H9 (cell line): ENCODE measurements at regions not wholly inside any gene's neighbourhood (a gene's known extent, or its start where the extent isn't known, plus 50 kb on each side); places are given as distances from the start of the nearest gene placed in this dataset.

Experiments used
- DNase-seq: peaks from one replicate; pipeline ENCODE4 v3.0.0-alpha.2; 2017
- H2AFZ ChIP-seq: one replicate; pipeline ENCODE4 v1.6.1; 2013; ENCODE audit warnings: mild to moderate bottlenecking, low read length, control low read depth, moderate library complexity
- H2AK5ac ChIP-seq: 2 replicates; pipeline ENCODE4 v1.6.1; 2013; ENCODE audit warnings: low read length, control low read depth, mixed read lengths; ENCODE audit not compliant: insufficient read length
- H2BK120ac ChIP-seq: one replicate; pipeline ENCODE4 v1.6.1; 2013; ENCODE audit warnings: low read depth, mild to moderate bottlenecking, low read length, control low read depth, inconsistent platforms; ENCODE audit not compliant: poor library complexity, severe bottlenecking
- H2BK12ac ChIP-seq: 2 replicates; pipeline ENCODE4 v1.6.1; 2013; ENCODE audit warnings: low read length, control low read depth, mixed read lengths, low read depth; ENCODE audit not compliant: insufficient read length
- H2BK15ac ChIP-seq: 2 replicates; pipeline ENCODE4 v1.6.1; 2013; ENCODE audit warnings: low read depth, low read length, control low read depth
- H2BK20ac ChIP-seq: one replicate; pipeline ENCODE4 v1.6.1; 2013; ENCODE audit warnings: low read depth, mild to moderate bottlenecking, low read length, control low read depth, inconsistent platforms; ENCODE audit not compliant: poor library complexity, severe bottlenecking
- H2BK5ac ChIP-seq: 2 replicates; pipeline ENCODE4 v1.6.1; 2013; ENCODE audit warnings: low read length, control low read depth, mixed read lengths; ENCODE audit not compliant: insufficient read length
- H3K14ac ChIP-seq: 2 replicates; pipeline ENCODE4 v1.6.1; 2013; ENCODE audit warnings: low read length, control low read depth; ENCODE audit not compliant: insufficient read depth
- H3K18ac ChIP-seq: 2 replicates; pipeline ENCODE4 v1.6.1; 2013; ENCODE audit warnings: low read depth, mild to moderate bottlenecking, mixed read lengths, low read length, control low read depth; ENCODE audit not compliant: insufficient read length
- H3K23ac ChIP-seq: 2 replicates; pipeline ENCODE4 v1.6.1; 2013; ENCODE audit warnings: low read length, control low read depth, mixed read lengths, low read depth; ENCODE audit not compliant: insufficient read length
- H3K23me2 ChIP-seq: 2 replicates; pipeline ENCODE4 v1.6.1; 2013; ENCODE audit warnings: low read depth, mild to moderate bottlenecking, mixed read lengths, low read length, control low read depth; ENCODE audit not compliant: insufficient read length, poor library complexity, severe bottlenecking
- H3K27ac ChIP-seq: 2 replicates; pipeline ENCODE4 v1.5.1; 2013; ENCODE audit warnings: low read length, control low read depth, mixed read lengths, low read depth; ENCODE audit not compliant: insufficient read length
- H3K27me3 ChIP-seq: 2 replicates; pipeline ENCODE4 v1.6.1; 2013; ENCODE audit warnings: low read length, control low read depth, inconsistent platforms; ENCODE audit not compliant: insufficient read depth
- H3K4ac ChIP-seq: 2 replicates; pipeline ENCODE4 v1.6.1; 2013; ENCODE audit warnings: low read depth, mild to moderate bottlenecking, control low read depth, inconsistent platforms, low read length, moderate library complexity
- H3K4me1 ChIP-seq: 2 replicates; pipeline ENCODE4 v1.6.1; 2013; ENCODE audit warnings: low read length, control low read depth, inconsistent platforms; ENCODE audit not compliant: insufficient read depth
- H3K4me2 ChIP-seq: 2 replicates; pipeline ENCODE4 v1.6.1; 2013; ENCODE audit warnings: low read length, control low read depth, mixed read lengths; ENCODE audit not compliant: insufficient read length, insufficient read depth
- H3K56ac ChIP-seq: 2 replicates; pipeline ENCODE4 v1.6.1; 2013; ENCODE audit warnings: low read depth, mild to moderate bottlenecking, mixed read lengths, low read length, control low read depth; ENCODE audit not compliant: insufficient read length
- H3K79me1 ChIP-seq: 2 replicates; pipeline ENCODE4 v1.6.1; 2013; ENCODE audit warnings: low read depth, mild to moderate bottlenecking, moderate library complexity, low read length, control low read depth, inconsistent platforms; ENCODE audit not compliant: insufficient read depth, poor library complexity, severe bottlenecking
- H3K79me2 ChIP-seq: 2 replicates; pipeline ENCODE4 v1.6.1; 2013; ENCODE audit warnings: low read length, control low read depth, inconsistent platforms; ENCODE audit not compliant: insufficient read depth
- H3K9ac ChIP-seq: 2 replicates; pipeline ENCODE4 v1.6.1; 2013; ENCODE audit warnings: low read length, control low read depth, mixed read lengths; ENCODE audit not compliant: insufficient read length; ENCODE audit errors: extremely low read depth
- H3K9me3 ChIP-seq: one replicate; pipeline ENCODE4 v1.6.1; 2013; ENCODE audit warnings: low read depth, low read length, inconsistent platforms; ENCODE audit not compliant: control insufficient read depth
- H3T11ph ChIP-seq: one replicate; pipeline ENCODE4 v1.6.1; 2013; ENCODE audit warnings: mild to moderate bottlenecking, low read length, control low read depth, inconsistent platforms
- H4K20me1 ChIP-seq: one replicate; pipeline ENCODE4 v1.6.1; 2013; ENCODE audit not compliant: control insufficient read depth, insufficient read length, insufficient read depth
- H4K5ac ChIP-seq: 2 replicates; pipeline ENCODE4 v1.6.1; 2013; ENCODE audit warnings: low read depth, mild to moderate bottlenecking, mixed read lengths, low read length, control low read depth; ENCODE audit not compliant: insufficient read length
- H4K8ac ChIP-seq: replicated peaks from 2 replicates; pipeline ENCODE4 v1.6.1; 2013; ENCODE audit warnings: low read length, control low read depth, mixed read lengths, low read depth; ENCODE audit not compliant: insufficient read length
- H4K91ac ChIP-seq: 2 replicates; pipeline ENCODE4 v1.6.1; 2013; ENCODE audit warnings: low read depth, mild to moderate bottlenecking, moderate library complexity, mixed read lengths, low read length, control low read depth; ENCODE audit not compliant: insufficient read length
- H3K27ac Mint-ChIP-seq, 3 experiments: 2 replicates in 2 of 3; 3 replicates in 1 of 3; pipeline ENCODE4 v1.8.0; 2020 to 2021; ENCODE audit warnings: mixed read lengths in 3 of 3, mild to moderate bottlenecking in 1 of 3, moderate library complexity in 1 of 3
- H3K27me3 Mint-ChIP-seq: 2 replicates; pipeline ENCODE4 v1.8.0; 2021; ENCODE audit warnings: low read depth, mild to moderate bottlenecking, moderate library complexity, mixed read lengths
- H3K36me3 Mint-ChIP-seq, 3 experiments: 2 replicates in 2 of 3; 3 replicates in 1 of 3; pipeline ENCODE4 v1.8.0; 2020 to 2021; ENCODE audit warnings: low read depth in 3 of 3, mixed read lengths in 3 of 3; ENCODE audit not compliant: insufficient read depth in 1 of 3
- H3K4me1 Mint-ChIP-seq, 2 experiments: 2 replicates each; pipeline ENCODE4 v1.8.0; 2020; ENCODE audit warnings: mixed read lengths in 2 of 2
- H3K4me3 Mint-ChIP-seq, 2 experiments: 2 replicates in 1 of 2; 3 replicates in 1 of 2; pipeline ENCODE4 v1.8.0; 2020 to 2021; ENCODE audit warnings: mild to moderate bottlenecking in 2 of 2, mixed read lengths in 2 of 2, moderate library complexity in 1 of 2
- H3K9me3 Mint-ChIP-seq, 2 experiments: 2 replicates in 1 of 2; 3 replicates in 1 of 2; pipeline ENCODE4 v1.8.0; 2020; ENCODE audit warnings: mild to moderate bottlenecking in 2 of 2, mixed read lengths in 2 of 2, moderate library complexity in 1 of 2
- CTCF ChIP-seq: fragments of 200-600 bp; sonication (generic); conservative IDR thresholded peaks from 3 replicates; pipeline ENCODE4 v1.8.0; 2021; ENCODE audit warnings: antibody characterized with exemption, mild to moderate bottlenecking
- WGBS: extraction: QIAGEN DNeasy Blood & Tissue Kit; methylation state at CpG from one replicate; pipeline ENCODE4 v1.1.7; 2013; ENCODE audit warnings: missing lambda C conversion rate, low lambda C conversion rate, mixed read lengths; ENCODE audit not compliant: insufficient read length; ENCODE audit errors: extremely low coverage; 5-methylcytosine and 5-hydroxymethylcytosine counted together

GRCh38 chr12:88388566-88389540 is 191.4 kb downstream of the KITLG start:
- DNase-seq: no peak
- Histone ChIP-seq H2BK20ac (no peak overlapping the region), H3K4me1 (no peaks in the 10 kb centered on the region), H3K23me2 (no peaks in the 10 kb centered on the region), H3K27ac (no peak overlapping the region), H2AFZ (no peak overlapping the region), H3K79me1 (no peaks in the 10 kb centered on the region), H3K14ac (no peak overlapping the region), H3K9me3 (no peaks in the 10 kb centered on the region), H3K23ac (no peak overlapping the region), H4K5ac (no peak overlapping the region), H3K4me2 (no peak overlapping the region), H2BK5ac (no peak overlapping the region), H3T11ph (no peak overlapping the region), H4K20me1 (no peaks in the 10 kb centered on the region), H3K18ac (no peak overlapping the region), H4K91ac (no peak overlapping the region), H2BK120ac (no peak overlapping the region), H3K56ac (no peak overlapping the region), H2BK12ac (no peak overlapping the region), H4K8ac (no peak overlapping the region), H3K27me3 (no peaks in the 10 kb centered on the region), H3K9ac (no peak overlapping the region), H2BK15ac (no peak overlapping the region), H3K4ac (no peak overlapping the region), H2AK5ac (no peak overlapping the region), H3K79me2 (no peaks in the 10 kb centered on the region)
- TF ChIP-seq CTCF: no peak
- WGBS: no CpG with 5 or more reads among the region's 4 CpGs
- Mint-ChIP-seq H3K4me1 (no peaks in the 10 kb centered on the region), H3K27ac (no peak overlapping the region; a peak in 1 of 7 replicates), H3K9me3 (peaks cover 0 to 7% of the 10 kb centered on the region in 2 experiments; a peak in 3 of 5 replicates), H3K4me3 (no peak overlapping the region), H3K27me3 (no peaks in the 10 kb centered on the region), H3K36me3 (peaks cover 0 to 4% (median 0%) of the 10 kb centered on the region in 3 experiments; a peak in 3 of 7 replicates)
